Stomach (tissue), 4 donors: ENCODE measurements at regions not wholly inside any gene's neighbourhood (a gene's known extent, or its start where the extent isn't known, plus 50 kb on each side); places are given as distances from the start of the nearest gene placed in this dataset.

Experiments used
- CTCF ChIP-seq, 7 experiments: fragments of 450-650 bp in 4 of 7; fragments of 200-600 bp in 3 of 7; sonication (generic) in 3 of 7; IDR thresholded peaks; one replicate each; pipeline ENCODE4 v1.5.1; 2016 to 2019; ENCODE audit warnings: antibody characterized with exemption in 7 of 7, control low read depth in 2 of 7, mild to moderate bottlenecking in 1 of 7
- EP300 ChIP-seq: sonication (generic); formaldehyde crosslinking; IDR thresholded peaks from one replicate; pipeline ENCODE4 v1.6.1; 2017; ENCODE audit warnings: antibody characterized with exemption
- POLR2A ChIP-seq, 4 donors: fragments of 450-650 bp; IDR thresholded peaks; one replicate each; pipeline ENCODE4 v1.6.1; 2016; ENCODE audit warnings: antibody characterized with exemption in 4 of 4, control low read depth in 2 of 4, mild to moderate bottlenecking in 1 of 4, moderate library complexity in 1 of 4
- POLR2AphosphoS5 ChIP-seq, 3 donors: sonication (generic); formaldehyde crosslinking; IDR thresholded peaks; one replicate each; pipeline ENCODE4 v1.6.1; 2016; ENCODE audit warnings: antibody characterized with exemption in 3 of 3

- TF ChIP-seq POLR2A (IDR thresholded peaks at IDR 0.05) (no peak), CTCF (IDR thresholded peaks at IDR 0.05) (no peak), POLR2AphosphoS5 (IDR thresholded peaks at IDR 0.05) (no peak), EP300 (no peak)
Measured at GRCh38 chr18:8517276-8517675, 92.0 kb upstream of the RAB12 start.
